HG02973 (cell line): ENCODE measurements at regions not wholly inside any gene's neighbourhood (a gene's known extent, or its start where the extent isn't known, plus 50 kb on each side); places are given as distances from the start of the nearest gene placed in this dataset.
A peak's percentile ranks its signal among the peaks of the same experiment; 100 is the strongest.
"Not testable (repeated sequence)": the region's sequence is repeated elsewhere in the genome, so short reads cannot be mapped to it uniquely, and the experiment has no call there.

Experiments used
- ATAC-seq: cut with Tn5 transposase; IDR thresholded peaks from one replicate; pipeline ENCODE4 v1.9.1; 2021; ENCODE audit warnings: moderate library complexity; ENCODE audit not compliant: unreplicated experiment

DNA sequence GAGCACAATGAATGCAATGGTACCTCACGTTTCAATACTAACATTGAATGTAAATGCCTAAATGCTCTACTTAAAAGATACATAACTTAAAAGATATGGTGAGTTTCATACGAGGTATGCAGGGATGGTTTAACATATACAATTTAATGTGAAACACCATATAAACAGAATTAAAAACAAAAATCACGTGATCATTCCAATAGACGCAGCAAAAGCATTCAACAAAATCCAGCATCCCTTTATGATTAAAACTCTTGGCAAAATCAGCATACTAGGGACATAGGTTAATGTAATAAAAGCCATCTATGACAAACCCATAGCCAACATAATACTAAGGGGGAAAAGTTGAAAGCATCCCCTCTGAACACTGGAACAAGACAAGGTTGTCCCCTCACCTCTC is 845.7 kb downstream of the SLC16A7 start:
- no peak for ATAC-seq

GRCh38 chr12:60451457-60451856 is 855.6 kb downstream of the SLC16A7 start:
- no peak for ATAC-seq

GRCh38 chr12:60465060-60465459 is 869.2 kb downstream of the SLC16A7 start:
- no peak for ATAC-seq

GRCh38 chr12:60468546-60468945 is 872.7 kb downstream of the SLC16A7 start:
- no peak for ATAC-seq

DNA sequence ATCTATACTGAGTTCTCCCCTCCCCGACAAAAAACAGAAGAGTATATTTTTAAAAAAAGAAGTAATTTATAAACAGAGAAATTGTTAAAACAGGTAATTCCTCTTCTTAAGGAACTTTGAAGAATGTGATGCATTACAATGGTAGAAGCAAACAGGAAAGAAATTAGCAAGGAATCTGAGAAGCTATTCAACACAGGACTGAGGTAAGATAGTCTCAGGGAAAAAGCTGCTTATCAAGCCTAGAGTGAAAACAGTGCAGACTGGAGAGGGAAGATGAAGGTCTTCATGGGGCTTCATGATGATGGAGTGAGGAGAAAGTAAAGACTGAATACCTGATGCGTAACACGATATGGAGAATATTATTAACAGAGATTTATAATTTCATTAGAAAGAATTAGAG is 880.0 kb downstream of the SLC16A7 start:
- ATAC-seq = no peak

DNA sequence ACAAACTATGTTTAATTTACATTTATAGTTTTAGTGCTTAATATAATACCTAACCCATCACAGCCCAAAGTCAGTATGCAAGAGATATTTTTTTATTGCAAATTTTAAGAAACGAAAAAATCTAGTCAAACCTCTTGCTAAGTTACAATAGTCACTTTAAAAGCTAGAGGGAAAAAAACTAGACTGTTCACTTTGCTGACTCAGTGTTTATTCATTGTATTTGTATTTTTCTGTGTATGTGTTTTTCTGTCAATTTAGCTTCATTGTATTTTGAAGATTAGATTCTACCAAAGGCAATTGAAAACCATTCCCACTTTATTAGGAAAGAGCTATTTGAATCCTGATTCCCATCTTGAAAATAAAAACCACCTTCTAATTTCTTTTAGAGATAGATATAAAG is 891.5 kb downstream of the SLC16A7 start:
- no peak for ATAC-seq

GRCh38 chr12:60489071-60489470 is 893.2 kb downstream of the SLC16A7 start:
- no peak for ATAC-seq

DNA sequence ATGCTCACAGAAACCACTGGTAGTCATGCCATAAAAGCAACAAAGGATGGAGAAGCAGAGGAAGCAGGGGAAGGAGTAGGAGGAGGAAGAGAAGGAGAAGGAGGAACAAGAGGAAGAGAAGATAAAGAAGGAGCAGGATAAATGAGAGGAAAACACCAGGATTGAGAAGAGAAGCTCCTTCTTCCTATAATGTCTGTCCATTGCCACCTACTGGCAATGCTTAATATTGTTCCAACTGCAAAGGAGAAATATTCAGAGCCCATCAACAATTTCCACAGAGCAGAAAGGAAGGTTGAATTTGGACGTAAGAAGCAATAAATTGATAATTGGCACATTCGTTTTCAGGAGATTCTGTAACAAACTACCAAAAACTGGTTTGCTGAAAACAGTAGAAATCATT is 898.4 kb downstream of the SLC16A7 start:
- ATAC-seq = peak; percentile 56

DNA sequence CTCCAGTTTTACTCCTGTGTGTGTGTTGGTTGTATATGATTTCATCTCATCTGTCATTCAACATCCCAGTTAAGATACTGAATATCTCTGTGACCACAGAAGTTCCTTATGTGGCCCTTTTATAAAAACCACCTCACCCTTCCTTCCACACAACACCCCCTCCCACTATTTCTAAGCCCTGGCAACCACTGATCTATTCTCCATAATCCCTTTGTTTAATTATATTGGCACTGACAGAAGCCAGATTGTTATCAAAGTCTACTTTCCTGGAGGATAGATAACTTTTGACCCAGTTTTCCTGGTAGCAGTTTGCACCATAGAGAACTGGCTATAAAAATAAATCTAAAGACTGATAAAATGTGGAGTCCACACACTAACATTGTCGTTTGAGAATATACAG is 902.8 kb downstream of the SLC16A7 start:
- ATAC-seq = no peak

- ATAC-seq = no peak
Observed at GRCh38 chr12:60501124-60501729, 905.4 kb downstream of the SLC16A7 start.

GRCh38 chr12:60522684-60523400 is 927.0 kb downstream of the SLC16A7 start:
- ATAC-seq = no peak

GRCh38 chr12:60529261-60529660 is 933.4 kb downstream of the SLC16A7 start:
- no peak for ATAC-seq

GRCh38 chr12:60529723-60530122 is 933.9 kb downstream of the SLC16A7 start:
- ATAC-seq = no peak

DNA sequence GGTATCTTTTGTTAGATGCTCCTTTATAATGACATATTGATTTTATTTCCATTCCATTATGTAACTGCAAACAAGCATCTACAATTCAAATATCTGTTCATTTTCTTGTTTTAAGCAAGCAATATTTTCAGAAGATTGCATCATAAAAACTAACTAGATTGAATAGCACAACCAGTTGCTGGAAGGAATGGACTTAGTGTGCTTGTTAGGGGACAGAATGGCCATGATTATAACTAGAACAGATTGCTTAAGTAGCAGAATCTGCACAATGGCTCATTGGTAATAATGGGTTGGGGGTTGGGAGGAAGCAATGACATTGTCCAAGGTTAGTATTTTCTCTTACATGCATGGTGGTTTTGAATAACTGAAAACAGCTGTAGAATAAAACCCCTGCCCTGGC is 939.5 kb downstream of the SLC16A7 start:
- no peak for ATAC-seq

GRCh38 chr12:60539592-60539991 is 943.8 kb downstream of the SLC16A7 start:
- no peak for ATAC-seq

DNA sequence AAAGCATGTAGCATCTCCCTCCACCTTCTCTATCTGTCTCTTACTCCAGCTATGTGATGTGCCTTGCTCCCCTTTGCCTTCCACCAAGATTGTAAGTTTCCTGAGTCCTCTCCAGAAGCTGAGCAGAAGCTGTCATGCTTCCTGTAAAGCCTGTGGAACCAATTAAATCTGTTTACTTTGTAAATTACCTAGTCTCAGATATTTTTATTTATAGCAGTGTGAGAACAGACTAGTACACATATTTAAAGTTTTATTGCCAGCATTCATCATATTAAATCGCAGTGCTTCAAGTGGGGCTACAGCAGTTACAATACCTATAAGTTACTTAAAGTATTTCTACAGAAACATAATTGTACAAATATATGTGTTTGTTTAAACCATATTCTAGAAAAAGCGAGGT is 973.1 kb downstream of the SLC16A7 start:
- ATAC-seq = no peak

DNA sequence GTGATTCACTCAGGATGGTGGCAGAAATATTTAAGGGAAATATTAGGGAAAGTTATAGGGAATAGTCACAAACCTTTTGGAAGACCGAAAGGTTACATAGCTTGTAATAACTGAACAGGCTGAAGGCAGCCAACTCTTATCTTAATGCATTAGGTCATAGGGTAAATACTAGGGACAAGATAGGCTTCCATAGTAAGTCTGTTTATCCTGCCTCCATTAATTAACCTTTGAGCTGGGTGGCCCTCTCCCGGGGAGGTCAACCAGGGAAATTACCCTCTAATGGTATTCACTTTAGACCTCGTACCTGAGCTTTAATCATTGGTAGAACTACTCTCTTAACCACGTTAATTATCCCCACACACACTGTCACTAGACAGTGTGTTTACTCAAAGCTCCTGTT is 981.8 kb downstream of the SLC16A7 start:
- ATAC-seq = no peak

- not testable (repeated sequence) for ATAC-seq
Observed at GRCh38 chr12:60587664-60588063, 991.8 kb downstream of the SLC16A7 start.

DNA sequence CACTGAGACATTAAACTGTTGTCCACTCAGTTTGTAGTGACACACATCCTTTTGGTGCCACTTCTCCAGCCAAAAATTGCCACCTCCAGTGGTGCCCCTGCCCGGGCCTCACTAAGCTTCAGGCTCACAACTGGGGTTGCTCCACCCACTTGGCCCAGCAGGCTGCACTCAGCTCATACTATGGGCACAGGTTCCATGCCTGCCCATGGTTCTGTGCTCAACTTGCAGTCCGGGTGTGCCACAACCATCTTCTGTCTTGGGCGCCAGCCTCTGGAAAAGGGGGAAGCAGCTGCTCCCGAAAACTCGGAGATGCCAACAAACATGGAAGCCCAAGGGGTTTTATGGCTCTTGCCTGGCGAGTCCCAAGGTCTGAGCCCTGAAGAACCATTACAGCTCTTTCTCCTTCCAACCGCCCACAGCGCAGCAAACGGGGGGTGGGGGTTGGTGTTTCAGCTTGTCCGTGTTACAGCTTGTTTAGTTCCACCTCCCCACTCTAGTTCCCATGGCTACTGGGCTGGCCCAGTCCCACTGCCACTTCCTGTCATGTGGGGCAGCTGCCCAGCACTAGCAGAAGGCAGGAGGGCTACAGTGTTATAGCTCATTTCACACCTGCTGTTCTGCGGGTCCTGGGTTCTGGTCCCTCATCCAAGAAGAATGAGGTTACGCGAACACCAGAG is 998.3 kb downstream of the SLC16A7 start:
- ATAC-seq = no peak

DNA sequence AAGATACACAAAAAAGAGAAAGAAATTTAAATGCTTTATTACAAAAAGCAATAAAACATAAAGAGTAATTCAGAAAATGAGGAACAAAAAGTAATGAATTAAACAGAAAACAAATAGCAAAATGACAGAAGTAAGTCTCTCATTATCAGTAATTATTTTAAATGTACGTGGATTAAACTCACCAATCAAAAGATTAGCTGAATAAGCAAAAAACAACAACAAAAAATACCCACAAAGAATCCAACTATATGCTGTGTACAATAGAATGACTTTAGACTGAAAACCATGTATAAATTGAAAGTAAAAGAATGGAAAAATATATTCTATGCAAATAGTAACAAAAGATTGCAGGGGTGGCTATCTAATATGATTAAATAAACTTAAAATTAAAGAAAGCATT is 1006.8 kb downstream of the SLC16A7 start:
- no peak for ATAC-seq

- not testable (repeated sequence) for ATAC-seq
Observed at GRCh38 chr12:60603475-60603874, 1007.6 kb downstream of the SLC16A7 start.

DNA sequence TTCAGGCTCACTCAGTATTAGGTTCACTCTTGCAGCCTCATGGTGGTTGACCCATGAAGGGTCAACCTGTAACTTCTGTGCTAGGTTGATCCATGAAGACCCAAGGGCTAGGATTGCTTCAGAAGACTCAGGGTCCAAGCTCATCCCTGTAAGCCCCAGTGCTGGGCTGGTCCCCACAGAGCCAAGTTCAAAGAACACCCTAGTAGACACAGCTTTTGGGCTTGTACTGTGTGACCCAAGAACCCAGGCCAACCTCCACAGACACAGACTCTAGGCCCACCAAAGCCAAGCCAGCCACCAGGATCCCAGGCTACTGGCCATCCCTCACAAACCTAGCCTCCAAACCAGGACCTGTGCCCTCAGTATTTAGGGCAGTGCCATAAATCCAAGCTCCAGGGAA is 1020.6 kb downstream of the SLC16A7 start:
- no peak for ATAC-seq
